ENCODE measurements at regions not wholly inside any gene's neighbourhood (a gene's known extent, or its start where the extent isn't known, plus 50 kb on each side); places are given as distances from the start of the nearest gene placed in this dataset.

GRCh38 chr2:4180631-4181030 is 477.3 kb downstream of the DCDC2C start:
- H3K9me3 ChIP-seq (ENCODE audit: low read length), result peaks cover 46% of the 10 kb centered on the region
- no peak overlapping the region for H3K4me3 ChIP-seq (replicated peaks in 1 of 3; ENCODE audit: insufficient read depth in 1 of 3, low read depth in 2 of 3, low read length in 3 of 3)
- BruUV-seq (replicated peaks), result no TSS peak
- 1% methylated on average over 2 of the region's 2 CpGs for WGBS (ENCODE audit: low lambda C conversion rate)
- no peaks in the 10 kb centered on the region for H3K4me1 ChIP-seq (ENCODE audit: insufficient read depth, low read length)
- no peaks in the 10 kb centered on the region for H4K20me1 ChIP-seq (ENCODE audit: insufficient read depth, low read length)
- DNase-seq (ENCODE audit: low spot score) (no peak), FAIRE-seq (no peak), ATAC-seq (no peak)
- intact Hi-C loops (cut with micrococcal nuclease; ENCODE audit: unreplicated experiment) (no loop called here), in situ Hi-C loops (cut with HindIII; ENCODE audit: extremely low pct_ligation_motif_present, low pct_unique_long_range_greater_than_20kb) (no loop called here)
- no peaks in the 10 kb centered on the region for H3K36me3 ChIP-seq (replicated peaks in 1 of 2; ENCODE audit: control insufficient read depth in 1 of 2, insufficient read depth in 2 of 2, low read length in 2 of 2)
- CTCF ChIA-PET (ENCODE audit: low intra/inter-chr PET ratio, low total read pairs), result no interaction called here
- no peaks in the 10 kb centered on the region for H3K79me2 ChIP-seq (ENCODE audit: insufficient read depth, low read length)
- no peak overlapping the region for H3K9ac ChIP-seq (ENCODE audit: insufficient read depth, low read depth, low read length)
- no peak overlapping the region for H3K27ac ChIP-seq (ENCODE audit: extremely low read length, insufficient read depth, low read length)
- H3K4me2 ChIP-seq (ENCODE audit: low read depth, low read length), result no peak overlapping the region
- POLR2A ChIA-PET, result no interaction called here
- no peaks in the 10 kb centered on the region for H3K27me3 ChIP-seq (ENCODE audit: control insufficient read depth in 1 of 2, insufficient read depth in 2 of 2, low read length in 2 of 2)
- TF ChIP-seq RELA (CRISPR knock-in tag; IDR thresholded peaks at IDR 0.05) (no peak), ZNF597 (CRISPR knock-in tag; IDR thresholded peaks at IDR 0.05) (no peak), ZNF234 (CRISPR knock-in tag; conservative IDR thresholded peaks at IDR 0.05) (no peak)
- TF ChIP-seq, protein P1, sequence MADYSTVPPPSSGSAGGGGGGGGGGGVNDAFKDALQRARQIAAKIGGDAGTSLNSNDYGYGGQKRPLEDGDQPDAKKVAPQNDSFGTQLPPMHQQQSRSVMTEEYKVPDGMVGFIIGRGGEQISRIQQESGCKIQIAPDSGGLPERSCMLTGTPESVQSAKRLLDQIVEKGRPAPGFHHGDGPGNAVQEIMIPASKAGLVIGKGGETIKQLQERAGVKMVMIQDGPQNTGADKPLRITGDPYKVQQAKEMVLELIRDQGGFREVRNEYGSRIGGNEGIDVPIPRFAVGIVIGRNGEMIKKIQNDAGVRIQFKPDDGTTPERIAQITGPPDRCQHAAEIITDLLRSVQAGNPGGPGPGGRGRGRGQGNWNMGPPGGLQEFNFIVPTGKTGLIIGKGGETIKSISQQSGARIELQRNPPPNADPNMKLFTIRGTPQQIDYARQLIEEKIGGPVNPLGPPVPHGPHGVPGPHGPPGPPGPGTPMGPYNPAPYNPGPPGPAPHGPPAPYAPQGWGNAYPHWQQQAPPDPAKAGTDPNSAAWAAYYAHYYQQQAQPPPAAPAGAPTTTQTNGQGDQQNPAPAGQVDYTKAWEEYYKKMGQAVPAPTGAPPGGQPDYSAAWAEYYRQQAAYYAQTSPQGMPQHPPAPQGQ (CRISPR knock-in tag; IDR thresholded peaks at IDR 0.05; ENCODE audit: borderline replicate concordance), result no peak
- TF ChIP-seq, protein P2, sequence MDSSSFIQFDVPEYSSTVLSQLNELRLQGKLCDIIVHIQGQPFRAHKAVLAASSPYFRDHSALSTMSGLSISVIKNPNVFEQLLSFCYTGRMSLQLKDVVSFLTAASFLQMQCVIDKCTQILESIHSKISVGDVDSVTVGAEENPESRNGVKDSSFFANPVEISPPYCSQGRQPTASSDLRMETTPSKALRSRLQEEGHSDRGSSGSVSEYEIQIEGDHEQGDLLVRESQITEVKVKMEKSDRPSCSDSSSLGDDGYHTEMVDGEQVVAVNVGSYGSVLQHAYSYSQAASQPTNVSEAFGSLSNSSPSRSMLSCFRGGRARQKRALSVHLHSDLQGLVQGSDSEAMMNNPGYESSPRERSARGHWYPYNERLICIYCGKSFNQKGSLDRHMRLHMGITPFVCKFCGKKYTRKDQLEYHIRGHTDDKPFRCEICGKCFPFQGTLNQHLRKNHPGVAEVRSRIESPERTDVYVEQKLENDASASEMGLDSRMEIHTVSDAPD (CRISPR knock-in tag; IDR thresholded peaks at IDR 0.05), result no peak
- no peak overlapping the region for H2AFZ ChIP-seq (ENCODE audit: low read length)
